ENCODE measurements at regions not wholly inside any gene's neighbourhood (a gene's known extent, or its start where the extent isn't known, plus 50 kb on each side); places are given as distances from the start of the nearest gene placed in this dataset.

DNA sequence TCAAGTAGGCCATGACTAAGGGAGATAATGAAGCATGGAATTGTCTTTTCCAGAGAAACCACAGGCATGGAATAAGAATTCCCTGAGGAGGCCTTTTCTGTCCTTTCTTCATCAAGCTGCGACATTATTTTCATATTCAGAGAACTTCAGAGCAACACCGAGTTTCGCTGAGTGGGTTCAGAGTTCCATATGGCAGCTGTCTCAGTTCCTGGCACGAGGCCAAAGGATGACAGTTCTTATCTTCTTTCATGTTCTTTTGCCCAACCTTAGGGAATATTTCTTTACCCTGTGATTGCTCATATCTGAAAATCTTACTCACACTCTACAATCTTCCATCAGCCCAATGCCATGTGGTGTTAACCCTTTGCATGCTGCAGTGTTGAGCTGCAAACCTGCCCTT, 135.3 kb upstream of the BMP2 start:
- Histone ChIP-seq H2AFZ (ENCODE audit: low read length) (no peak overlapping the region), H4K8ac (ENCODE audit: extremely low read depth, insufficient read depth, low read length) (no peak overlapping the region), H3K27me3 (replicated peaks in 1 of 4; ENCODE audit: control insufficient read depth in 3 of 4, extremely low read depth in 1 of 4, insufficient read depth in 3 of 4, low read length in 3 of 4) (no peaks in the 10 kb centered on the region), H3K23me2 (ENCODE audit: low read depth, low read length) (no peaks in the 10 kb centered on the region; the same call in 1 of the 2 replicates), H4K5ac (ENCODE audit: insufficient read length, low read depth, low read length) (no peak overlapping the region), H3K14ac (ENCODE audit: insufficient read length) (no peak overlapping the region), H3K4ac (replicated peaks; ENCODE audit: insufficient read length, low read depth, low read length) (no peak overlapping the region), H3K4me2 (ENCODE audit: insufficient read depth in 1 of 2, low read depth in 2 of 2, low read length in 2 of 2) (no peak overlapping the region), H2BK12ac (ENCODE audit: low read depth, low read length) (no peak overlapping the region), H3K56ac (replicated peaks; ENCODE audit: insufficient read length, low read depth, low read length) (no peak overlapping the region), H2BK120ac (replicated peaks; ENCODE audit: low read depth, low read length) (no peak overlapping the region), H2BK20ac (ENCODE audit: low read length) (no peak overlapping the region), H2BK15ac (ENCODE audit: low read length) (no peak overlapping the region), H3K4me3 (ENCODE audit: extremely low read depth in 1 of 4, insufficient read depth in 2 of 4, low read depth in 3 of 4, low read length in 4 of 4) (no peak overlapping the region), H3K9ac (replicated peaks in 1 of 4; ENCODE audit: extremely low read depth in 1 of 4, low read depth in 3 of 4, low read length in 3 of 4) (no peak overlapping the region), H4K20me1 (replicated peaks in 1 of 2; ENCODE audit: control insufficient read depth in 1 of 2, insufficient read depth in 2 of 2, low read length in 2 of 2) (no peaks in the 10 kb centered on the region), H3K4me1 (replicated peaks in 1 of 4; ENCODE audit: control insufficient read depth in 3 of 4, insufficient read depth in 4 of 4, low read length in 3 of 4) (peaks cover 0 to 3% (median 1%) of the 10 kb centered on the region in 4 experiments; a peak in 2 of 7 replicates), H3K79me2 (ENCODE audit: control insufficient read depth in 1 of 2, insufficient read depth in 2 of 2, low read length in 2 of 2) (no peaks in the 10 kb centered on the region), H3K79me1 (ENCODE audit: low read depth, low read length) (no peaks in the 10 kb centered on the region), H4K91ac (replicated peaks; ENCODE audit: insufficient read length, low read length) (no peak overlapping the region), H3K18ac (ENCODE audit: extremely low read depth, low read length) (no peak overlapping the region), H2BK5ac (ENCODE audit: low read depth, low read length) (no peak overlapping the region), H3K9me3 (ENCODE audit: insufficient read depth in 2 of 2, low read depth in 1 of 2, low read length in 1 of 2) (no peaks in the 10 kb centered on the region), H3K27ac (ENCODE audit: low read depth, low read length) (no peak overlapping the region), H2AK5ac (ENCODE audit: low read depth, low read length) (no peak overlapping the region), H3K36me3 (ENCODE audit: control insufficient read depth in 2 of 4, insufficient read depth in 4 of 4, low read length in 3 of 4) (no peaks in the 10 kb centered on the region), H3K23ac (ENCODE audit: insufficient read length) (no peak overlapping the region)
- WGBS, 2 experiments (ENCODE audit: extremely low coverage in 1 of 2, insufficient coverage in 1 of 2, insufficient read length in 1 of 2, insufficient replicate concordance in 2 of 2, low coverage in 1 of 2, low lambda C conversion rate in 2 of 2, missing lambda C conversion rate in 1 of 2), result 87% methylated on average over 4 of the region's 4 CpGs; no CpG with 5 or more reads in 1 of the 2 experiments
- ChIA-PET POLR2A (ENCODE audit: partially characterized antibody) (no interaction called here), CTCF (ENCODE audit: partially characterized antibody) (interaction anchor here (0.7 to 1.4 kb wide), 2 partner anchors 81 to 187 kb away, joined by 3 read pairs; no protein-coding TSS in a partner anchor)
- DNase-seq (ENCODE audit: low read depth in 1 of 2, low spot score in 2 of 2), result no peak
- no peak for FAIRE-seq
- TF ChIP-seq KDM4A (IDR thresholded peaks at IDR 0.05; ENCODE audit: low read depth, low read length, severe bottlenecking) (no peak), ZNF274 (IDR thresholded peaks at IDR 0.05; ENCODE audit: borderline replicate concordance, extremely low read depth, low read length) (no peak), EGR1 (IDR thresholded peaks at IDR 0.05; ENCODE audit: borderline replicate concordance, low read depth, low read length) (no peak), GTF2F1 (IDR thresholded peaks at IDR 0.05; ENCODE audit: borderline replicate concordance, low read depth, low read length) (no peak), HDAC6 (IDR thresholded peaks at IDR 0.05; ENCODE audit: low read depth, low read length) (no peak), NANOG (IDR thresholded peaks at IDR 0.05; ENCODE audit: insufficient read depth, low read depth, low read length, poor library complexity, severe bottlenecking) (no peak), SP4 (IDR thresholded peaks at IDR 0.05; ENCODE audit: low read length) (no peak), BACH1 (IDR thresholded peaks at IDR 0.05; ENCODE audit: low read length) (no peak)
